ENCODE measurements at regions not wholly inside any gene's neighbourhood (a gene's known extent, or its start where the extent isn't known, plus 50 kb on each side); places are given as distances from the start of the nearest gene placed in this dataset.

- TF ChIP-seq CTCF (IDR thresholded peaks at IDR 0.05) = no peak
- no peak for TF ChIP-seq POLR2A (IDR thresholded peaks at IDR 0.05)
- TF ChIP-seq POLR2AphosphoS5 (IDR thresholded peaks at IDR 0.05) = no peak
Measured at GRCh38 chr7:41820111-41820671, 117.3 kb upstream of the INHBA start.

All from gastroesophageal sphincter (tissue), 3 donors.